Thyroid gland (tissue), 4 donors: ENCODE measurements at regions not wholly inside any gene's neighbourhood (a gene's known extent, or its start where the extent isn't known, plus 50 kb on each side); places are given as distances from the start of the nearest gene placed in this dataset.

Experiments used
- DNase-seq, 2 donors: peaks; one replicate each; pipeline ENCODE4 v3.0.0-alpha.2; 2019
- H3K27ac ChIP-seq, 3 donors: fragments of 200-600 bp; sonication (generic); 1 replicate in 2 of 3; 2 replicates in 1 of 3; pipeline ENCODE4 v1.5.1; 2016 to 2019; ENCODE audit warnings: mild to moderate bottlenecking in 1 of 3, moderate library complexity in 1 of 3
- H3K27me3 ChIP-seq: fragments of 200-600 bp; sonication (generic); one replicate; pipeline ENCODE4 v1.5.1; 2019
- H3K36me3 ChIP-seq, 2 donors: fragments of 200-600 bp; sonication (generic); one replicate each; pipeline ENCODE4 v1.5.1; 2016 to 2019
- H3K4me1 ChIP-seq, 2 donors: fragments of 200-600 bp; sonication (generic); one replicate each; pipeline ENCODE4 v1.5.1; 2017 to 2019
- H3K4me3 ChIP-seq, 3 donors: fragments of 200-600 bp; sonication (generic); replicated peaks in 1 of 3; 1 replicate in 2 of 3; 2 replicates in 1 of 3; pipeline ENCODE4 v1.5.1; 2016; ENCODE audit warnings: mild to moderate bottlenecking in 1 of 3
- H3K9me3 ChIP-seq: fragments of 200-600 bp; sonication (generic); one replicate; pipeline ENCODE4 v1.5.1; 2017
- CTCF ChIP-seq, 6 experiments: fragments of 200-600 bp in 3 of 6; fragments of 450-650 bp in 3 of 6; sonication (generic) in 3 of 6; IDR thresholded peaks; one replicate each; pipeline ENCODE4 v1.5.1; 2016 to 2019; ENCODE audit warnings: antibody characterized with exemption in 6 of 6, mild to moderate bottlenecking in 2 of 6, inconsistent platforms in 1 of 6, moderate library complexity in 1 of 6
- POLR2A ChIP-seq, 2 donors: fragments of 450-650 bp; IDR thresholded peaks; one replicate each; pipeline ENCODE4 v1.6.1; 2017; ENCODE audit warnings: antibody characterized with exemption in 2 of 2, mild to moderate bottlenecking in 2 of 2, moderate library complexity in 1 of 2
- WGBS, 2 donors: methylation state at CpG; one replicate each; pipeline ENCODE4 v1.1.5; 2017; 5-methylcytosine and 5-hydroxymethylcytosine counted together
- intact Hi-C: fragments of 100-400 bp; cut with DNase I; formaldehyde crosslinking; loops from one replicate; pipeline ENCODE4 v1.15.1; 2023

GRCh38 chr17:13078591-13079385 lies 61.0 kb upstream of the ELAC2 start:
- no peak overlapping the region for H3K27ac ChIP-seq
- H3K27me3 ChIP-seq = no peaks in the 10 kb centered on the region
- WGBS, 2 donors = 71 to 73% methylated on average over 12 of the region's 12 CpGs
- TF ChIP-seq POLR2A (IDR thresholded peaks at IDR 0.05) (no peak), CTCF (IDR thresholded peaks at IDR 0.05) (no peak)
- H3K4me1 ChIP-seq = no peaks in the 10 kb centered on the region
- no peak for DNase-seq
- H3K4me3 ChIP-seq = no peak overlapping the region
- H3K9me3 ChIP-seq = no peaks in the 10 kb centered on the region
- no peaks in the 10 kb centered on the region for H3K36me3 ChIP-seq
- intact Hi-C loops = no loop called here

GRCh38 chr17:13076905-13077304 lies 59.1 kb upstream of the ELAC2 start:
- Histone ChIP-seq H3K4me1 (no peaks in the 10 kb centered on the region), H3K36me3 (no peaks in the 10 kb centered on the region), H3K9me3 (no peaks in the 10 kb centered on the region), H3K27me3 (no peaks in the 10 kb centered on the region), H3K27ac (no peak overlapping the region), H3K4me3 (no peak overlapping the region)
- no peak for DNase-seq
- intact Hi-C loops = no loop called here
- 89 to 91% methylated on average over 4 of the region's 4 CpGs for WGBS, 2 donors
- TF ChIP-seq CTCF (IDR thresholded peaks at IDR 0.05) = no peak
- no peak for TF ChIP-seq POLR2A (IDR thresholded peaks at IDR 0.05)

- DNase-seq = no peak
- Histone ChIP-seq H3K36me3 (no peaks in the 10 kb centered on the region), H3K9me3 (no peaks in the 10 kb centered on the region)
Measured at GRCh38 chr17:13074026-13074425, 56.2 kb upstream of the ELAC2 start.

GRCh38 chr17:13073018-13073417 lies 55.2 kb upstream of the ELAC2 start:
- no peaks in the 10 kb centered on the region for H3K9me3 ChIP-seq
- H3K4me1 ChIP-seq = no peaks in the 10 kb centered on the region
- intact Hi-C loops = no loop called here
- DNase-seq = no peak
- no peaks in the 10 kb centered on the region for H3K36me3 ChIP-seq
- no peak overlapping the region for H3K4me3 ChIP-seq
- TF ChIP-seq POLR2A (IDR thresholded peaks at IDR 0.05) = no peak
- no peak for TF ChIP-seq CTCF (IDR thresholded peaks at IDR 0.05)
- no peaks in the 10 kb centered on the region for H3K27me3 ChIP-seq
- H3K27ac ChIP-seq = no peak overlapping the region
- 74 to 75% methylated on average over 4 of the region's 4 CpGs for WGBS, 2 donors

More at GRCh38 chr17:13074026-13074425, 56.2 kb upstream of the ELAC2 start:
- Histone ChIP-seq H3K27me3 (no peaks in the 10 kb centered on the region), H3K27ac (no peak overlapping the region), H3K4me3 (no peak overlapping the region), H3K4me1 (no peaks in the 10 kb centered on the region)
- WGBS, 2 donors = 56 to 68% methylated on average over 2 of the region's 2 CpGs
- TF ChIP-seq POLR2A (IDR thresholded peaks at IDR 0.05) (no peak), CTCF (IDR thresholded peaks at IDR 0.05) (no peak)
- intact Hi-C loops = no loop called here

GRCh38 chr17:13070732-13071131 lies 52.9 kb upstream of the ELAC2 start:
- no peak overlapping the region for H3K27ac ChIP-seq
- no peak overlapping the region for H3K4me3 ChIP-seq
- no peaks in the 10 kb centered on the region for H3K4me1 ChIP-seq
- 85 to 88% methylated on average over 2 of the region's 2 CpGs for WGBS, 2 donors
- H3K36me3 ChIP-seq = no peaks in the 10 kb centered on the region
- H3K27me3 ChIP-seq = no peaks in the 10 kb centered on the region
- no peak for DNase-seq
- intact Hi-C loops = no loop called here
- TF ChIP-seq POLR2A (IDR thresholded peaks at IDR 0.05) = no peak
- no peak for TF ChIP-seq CTCF (IDR thresholded peaks at IDR 0.05)
- H3K9me3 ChIP-seq = no peaks in the 10 kb centered on the region
